ENCODE measurements at regions not wholly inside any gene's neighbourhood (a gene's known extent, or its start where the extent isn't known, plus 50 kb on each side); places are given as distances from the start of the nearest gene placed in this dataset.

DNA sequence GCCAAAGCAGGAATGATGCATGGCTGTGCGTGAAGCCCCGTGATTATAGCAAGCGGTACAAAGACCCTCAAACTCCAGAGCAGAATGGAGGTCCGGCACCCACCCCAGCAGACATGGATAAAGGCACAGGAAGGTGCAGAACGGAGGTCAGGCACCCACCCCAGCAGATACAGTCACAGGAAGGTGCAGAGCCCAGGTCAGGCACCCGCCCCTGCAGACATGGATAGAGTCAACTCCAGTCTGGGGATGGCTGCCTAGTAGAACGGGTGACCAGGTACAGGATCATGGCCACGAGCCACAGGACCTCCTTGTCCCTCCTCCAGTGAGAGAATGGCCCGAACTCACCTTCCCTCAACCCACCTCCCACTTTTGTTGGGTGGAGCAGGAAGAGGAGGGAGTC is 318.3 kb upstream of the SALL3 start:
- TF ChIP-seq, protein P1, sequence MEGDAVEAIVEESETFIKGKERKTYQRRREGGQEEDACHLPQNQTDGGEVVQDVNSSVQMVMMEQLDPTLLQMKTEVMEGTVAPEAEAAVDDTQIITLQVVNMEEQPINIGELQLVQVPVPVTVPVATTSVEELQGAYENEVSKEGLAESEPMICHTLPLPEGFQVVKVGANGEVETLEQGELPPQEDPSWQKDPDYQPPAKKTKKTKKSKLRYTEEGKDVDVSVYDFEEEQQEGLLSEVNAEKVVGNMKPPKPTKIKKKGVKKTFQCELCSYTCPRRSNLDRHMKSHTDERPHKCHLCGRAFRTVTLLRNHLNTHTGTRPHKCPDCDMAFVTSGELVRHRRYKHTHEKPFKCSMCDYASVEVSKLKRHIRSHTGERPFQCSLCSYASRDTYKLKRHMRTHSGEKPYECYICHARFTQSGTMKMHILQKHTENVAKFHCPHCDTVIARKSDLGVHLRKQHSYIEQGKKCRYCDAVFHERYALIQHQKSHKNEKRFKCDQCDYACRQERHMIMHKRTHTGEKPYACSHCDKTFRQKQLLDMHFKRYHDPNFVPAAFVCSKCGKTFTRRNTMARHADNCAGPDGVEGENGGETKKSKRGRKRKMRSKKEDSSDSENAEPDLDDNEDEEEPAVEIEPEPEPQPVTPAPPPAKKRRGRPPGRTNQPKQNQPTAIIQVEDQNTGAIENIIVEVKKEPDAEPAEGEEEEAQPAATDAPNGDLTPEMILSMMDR (IDR thresholded peaks at IDR 0.05; ENCODE audit: low read depth, low read length): no peak
- H3K4me3 ChIP-seq (ENCODE audit: low read depth, low read length): no peak overlapping the region

DNA sequence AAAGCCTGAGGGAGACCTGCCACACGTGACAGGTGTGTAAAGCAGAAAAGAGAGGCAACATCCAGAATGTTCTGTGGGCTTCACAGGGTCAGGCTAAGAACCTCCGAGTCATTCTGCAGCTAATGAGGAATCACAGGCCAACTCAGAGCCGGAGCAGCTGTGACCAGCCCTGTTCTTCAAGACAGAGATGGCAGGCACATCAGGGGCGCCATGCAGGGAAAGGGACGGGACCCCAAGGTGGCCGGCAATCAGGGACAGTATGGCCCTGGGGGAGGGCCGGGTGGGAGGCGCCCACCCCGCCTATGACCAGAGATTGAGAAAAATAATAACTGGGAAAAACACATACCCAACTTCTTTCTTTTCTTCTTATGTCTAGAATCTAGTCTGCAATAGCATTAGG is 316.7 kb upstream of the SALL3 start:
- TF ChIP-seq, protein P1 (IDR thresholded peaks at IDR 0.05; ENCODE audit: low read depth, low read length): no peak
- H3K4me3 ChIP-seq (ENCODE audit: low read depth, low read length): no peak overlapping the region

DNA sequence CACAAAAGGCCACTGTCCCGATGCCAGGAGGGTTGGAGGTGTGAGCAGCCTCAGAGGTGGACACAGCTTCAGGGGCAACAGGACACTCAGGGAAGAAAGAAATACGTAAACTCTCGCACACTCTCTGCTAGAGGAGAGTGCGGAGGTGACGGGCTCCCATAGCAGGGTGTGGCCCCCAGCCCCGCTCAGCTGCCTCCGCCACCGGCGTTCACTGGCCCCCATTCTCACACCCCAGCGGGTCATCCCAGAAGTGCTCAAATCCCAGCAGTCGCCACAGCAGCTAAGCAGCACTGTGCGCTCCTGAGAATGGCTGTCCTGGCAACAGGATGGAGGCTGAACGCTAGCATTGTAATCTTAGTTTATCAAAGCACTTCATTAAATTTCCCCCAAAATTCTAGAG is 315.6 kb upstream of the SALL3 start:
- TF ChIP-seq, protein P1 (IDR thresholded peaks at IDR 0.05; ENCODE audit: low read depth, low read length): no peak

DNA sequence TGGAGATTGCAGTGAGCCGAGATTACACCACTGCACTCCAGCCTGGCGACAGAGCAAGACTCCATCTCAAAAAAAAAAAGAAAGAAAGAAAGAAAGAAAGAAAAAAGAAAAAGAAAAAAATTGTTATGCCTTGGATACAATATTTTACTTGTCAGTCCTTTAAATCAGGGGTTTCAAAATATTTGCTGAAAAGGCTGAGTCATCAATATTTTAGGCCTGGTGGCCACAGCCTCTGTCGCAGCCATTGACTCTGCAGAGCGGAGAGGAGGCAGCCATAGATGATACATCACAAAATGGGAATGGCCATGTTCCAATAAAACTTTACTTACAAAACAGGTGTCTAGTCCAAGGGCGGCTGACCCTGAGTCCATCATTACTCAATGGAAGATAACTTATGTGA is 314.8 kb upstream of the SALL3 start:
- TF ChIP-seq, protein P1 (IDR thresholded peaks at IDR 0.05; ENCODE audit: low read depth, low read length): no peak
- no peak overlapping the region for H3K4me3 ChIP-seq (ENCODE audit: low read depth, low read length)

More for the DNA sequence above, 315.6 kb upstream of the SALL3 start:
- no peak overlapping the region for H3K4me3 ChIP-seq (ENCODE audit: low read depth, low read length)

DNA sequence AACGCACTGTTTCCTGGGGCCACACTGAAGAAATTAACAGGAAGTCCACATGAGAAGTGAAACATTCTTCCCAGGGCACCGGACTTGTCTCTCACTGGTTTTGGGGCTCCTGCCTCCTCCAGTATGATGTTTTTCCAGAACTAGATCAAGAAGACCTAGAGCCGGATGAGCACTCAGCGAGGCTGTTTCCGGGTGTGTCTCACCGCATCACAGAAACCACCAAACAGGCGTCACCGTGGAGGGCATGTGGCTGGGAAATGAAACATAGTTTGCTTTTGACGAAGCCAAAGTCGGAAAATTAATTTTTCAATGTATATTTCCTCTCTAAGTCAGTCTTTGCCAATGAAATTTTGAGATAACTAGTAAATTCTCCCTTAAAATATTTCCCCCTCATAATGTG is 314.0 kb upstream of the SALL3 start:
- no peak overlapping the region for H3K4me3 ChIP-seq (ENCODE audit: low read depth, low read length)
- TF ChIP-seq, protein P1 (IDR thresholded peaks at IDR 0.05; ENCODE audit: low read depth, low read length): no peak

DNA sequence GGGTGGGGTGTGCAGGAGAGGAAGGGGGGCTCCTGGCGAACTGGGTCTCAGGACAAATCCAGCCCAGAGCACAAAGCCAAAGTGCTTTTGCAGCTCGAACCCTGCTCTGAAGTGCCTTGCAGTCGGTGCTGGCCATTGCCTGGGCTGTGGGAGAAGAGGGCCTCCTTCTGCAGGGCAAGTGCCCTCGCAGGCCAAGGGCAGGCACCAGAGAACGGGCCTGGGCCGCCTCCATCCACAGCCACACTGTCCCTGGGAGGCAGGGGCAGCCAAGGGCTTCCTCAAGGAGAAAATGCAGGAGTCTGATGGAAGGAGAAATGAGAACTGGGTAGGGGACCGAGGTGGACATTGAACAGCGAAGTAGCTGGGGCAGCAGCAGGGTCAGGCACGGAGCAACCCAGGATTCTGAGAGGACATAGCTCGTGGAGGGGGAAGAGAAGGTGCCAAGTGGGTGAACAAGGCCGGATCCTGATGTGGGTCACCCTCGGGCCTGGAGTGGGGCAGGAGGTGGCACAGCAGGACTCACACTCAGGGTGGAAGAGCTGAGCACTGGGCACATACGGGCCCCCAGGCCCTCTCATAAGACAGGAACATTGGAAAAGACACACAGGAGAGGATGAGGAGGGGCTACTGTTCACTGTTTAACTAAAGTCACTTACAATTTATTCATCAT is 312.8 kb upstream of the SALL3 start:
- H3K4me3 ChIP-seq (ENCODE audit: low read depth, low read length): no peak overlapping the region
- TF ChIP-seq, protein P1 (IDR thresholded peaks at IDR 0.05; ENCODE audit: low read depth, low read length): no peak

DNA sequence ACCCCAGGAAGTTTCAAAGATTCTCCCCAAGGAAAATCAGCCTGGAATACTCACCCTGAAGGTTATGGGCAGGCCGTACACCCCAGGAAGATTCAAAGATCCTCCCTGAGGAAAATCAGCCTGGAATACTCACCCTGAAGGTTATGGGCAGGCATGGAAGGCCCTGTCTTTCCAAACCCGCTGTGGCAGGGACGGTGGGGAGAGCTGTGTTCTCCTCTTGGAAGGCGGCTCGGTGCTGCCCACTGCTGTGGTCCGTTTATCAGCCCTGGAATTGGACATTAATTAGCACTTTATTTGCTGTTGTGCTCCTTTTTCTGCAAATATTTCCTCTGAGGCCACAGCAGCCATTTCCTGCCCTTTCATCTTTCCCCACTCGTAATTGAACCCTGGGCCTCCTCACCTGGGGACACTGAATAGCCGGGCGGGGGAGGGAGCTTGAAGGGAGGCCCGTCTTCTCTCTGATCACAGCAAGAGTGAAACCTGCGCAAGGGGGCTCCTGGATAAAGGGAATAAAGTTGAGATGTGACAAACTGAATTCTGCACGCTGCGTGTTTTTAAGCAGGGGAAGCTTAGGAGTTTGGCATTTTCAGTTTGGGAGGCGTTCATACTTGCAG is 308.7 kb upstream of the SALL3 start:
- H3K4me3 ChIP-seq (ENCODE audit: low read depth, low read length): no peak overlapping the region
- TF ChIP-seq, protein P1 (IDR thresholded peaks at IDR 0.05; ENCODE audit: low read depth, low read length): no peak
